Right ventricle myocardium inferior (tissue), 1 donor: ENCODE measurements at regions not wholly inside any gene's neighbourhood (a gene's known extent, or its start where the extent isn't known, plus 50 kb on each side); places are given as distances from the start of the nearest gene placed in this dataset.

ENCODE experiments used
- ATAC-seq: fragments of 200-7000 bp; cut with Tn5 transposase; one replicate; pipeline ENCODE4 v1.9.1; 2020; ENCODE audit warnings: mild to moderate bottlenecking, moderate library complexity
- DNase-seq: peaks from one replicate; pipeline ENCODE4 v3.0.0; 2021; ENCODE audit errors: missing footprints
- intact Hi-C: fragments of 100-400 bp; cut with DNase I; formaldehyde crosslinking; loops from one replicate; pipeline ENCODE4 v1.11.0; 2022
- donor health status: DM: no; HTN: yes; CAD: no; lungs with severe emphysema.

GRCh38 chr1:194353121-194353520 lies 1166.7 kb upstream of the B3GALT2 start:
- DNase-seq (no peak), ATAC-seq (no peak)
- intact Hi-C loops = no loop called here

GRCh38 chr1:194347200-194347599 lies 1160.8 kb upstream of the B3GALT2 start:
- DNase-seq (no peak), ATAC-seq (no peak)
- intact Hi-C loops = no loop called here

GRCh38 chr1:194342484-194343262 lies 1156.3 kb upstream of the B3GALT2 start:
- DNase-seq = no peak
- intact Hi-C loops = no loop called here
- no peak for ATAC-seq

- intact Hi-C loops = no loop called here
- DNase-seq = no peak
- no peak for ATAC-seq
These were observed 1155.2 kb upstream of the B3GALT2 start for GRCh38 chr1:194341587-194341986.

- ATAC-seq (no peak), DNase-seq (no peak)
- intact Hi-C loops = no loop called here
These were observed 1153.1 kb upstream of the B3GALT2 start for GRCh38 chr1:194339471-194339870.

- DNase-seq = no peak
- intact Hi-C loops = no loop called here
- no peak for ATAC-seq
These were observed 1152.0 kb upstream of the B3GALT2 start for GRCh38 chr1:194338241-194338948.

- intact Hi-C loops = no loop called here
- ATAC-seq (no peak), DNase-seq (no peak)
These were observed 1146.8 kb upstream of the B3GALT2 start for GRCh38 chr1:194333240-194333639.

GRCh38 chr1:194331758-194332157 lies 1145.3 kb upstream of the B3GALT2 start:
- DNase-seq (no peak), ATAC-seq (no peak)
- intact Hi-C loops = no loop called here

- no peak for DNase-seq
- no peak for ATAC-seq
- intact Hi-C loops = no loop called here
These were observed 1136.3 kb upstream of the B3GALT2 start for GRCh38 chr1:194322751-194323150.

GRCh38 chr1:194318790-194319280 lies 1132.4 kb upstream of the B3GALT2 start:
- ATAC-seq (no peak), DNase-seq (no peak)
- intact Hi-C loops = no loop called here

- ATAC-seq = no peak
- intact Hi-C loops = no loop called here
These were observed 1123.3 kb upstream of the B3GALT2 start for GRCh38 chr1:194309697-194310096.

GRCh38 chr1:194309269-194309668 lies 1122.9 kb upstream of the B3GALT2 start:
- ATAC-seq (no peak), DNase-seq (no peak)
- intact Hi-C loops = no loop called here

More at GRCh38 chr1:194309697-194310096, 1123.3 kb upstream of the B3GALT2 start:
- no peak for DNase-seq

GRCh38 chr1:194300776-194301175 lies 1114.4 kb upstream of the B3GALT2 start:
- no peak for DNase-seq
- no peak for ATAC-seq
- intact Hi-C loops = no loop called here

- ATAC-seq = no peak
- no peak for DNase-seq
- intact Hi-C loops = no loop called here
These were observed 1113.9 kb upstream of the B3GALT2 start for GRCh38 chr1:194300340-194300739.

- DNase-seq = no peak
- ATAC-seq = no peak
- intact Hi-C loops = loop anchor here (5.0 to 10.0 kb wide), 3 partner anchors 893 to 1153 kb away; no protein-coding TSS in a partner anchor
These were observed 1111.7 kb upstream of the B3GALT2 start for GRCh38 chr1:194298007-194298598.

GRCh38 chr1:194297094-194297493 lies 1110.7 kb upstream of the B3GALT2 start:
- DNase-seq (no peak), ATAC-seq (no peak)
- intact Hi-C loops = loop anchor here (5.0 to 10.0 kb wide), 3 partner anchors 892 to 1152 kb away; no protein-coding TSS in a partner anchor

GRCh38 chr1:194296201-194296600 lies 1109.8 kb upstream of the B3GALT2 start:
- DNase-seq (no peak), ATAC-seq (no peak)
- intact Hi-C loops = loop anchor here (5.0 to 10.0 kb wide), 3 partner anchors 891 to 1151 kb away; no protein-coding TSS in a partner anchor

GRCh38 chr1:194295685-194296084 lies 1109.3 kb upstream of the B3GALT2 start:
- intact Hi-C loops = loop anchor here (5.0 to 10.0 kb wide), 3 partner anchors 891 to 1151 kb away; no protein-coding TSS in a partner anchor
- no peak for DNase-seq
- peak; percentile 64 for ATAC-seq

- ATAC-seq (no peak), DNase-seq (no peak)
- intact Hi-C loops = loop anchor here (10.0 kb wide), 2 partner anchors 889 to 1149 kb away; no protein-coding TSS in a partner anchor
These were observed 1107.5 kb upstream of the B3GALT2 start for GRCh38 chr1:194293851-194294405.
